K562 (cell line): ENCODE measurements at regions not wholly inside any gene's neighbourhood (a gene's known extent, or its start where the extent isn't known, plus 50 kb on each side); places are given as distances from the start of the nearest gene placed in this dataset.

Source experiments
- ATAC-seq: fragments of 200-7000 bp; cut with Tn5 transposase; 3 replicates; pipeline ENCODE4 v1.9.1; 2020; ENCODE audit warnings: moderate library complexity
- BruUV-seq: library from RNA; stranded (reverse); fragments of 400-500 nt; replicated peaks from 2 replicates; lab custom pipeline; 2021; lab: Mats Ljungman, UMichigan
- CTCF ChIA-PET: fragments of 300-600 bp; formaldehyde crosslinking; extraction: SDS; loops from one replicate; lab custom pipeline; 2021; ENCODE audit warnings: low intra/inter-chr PET ratio; lab: Yijun Ruan, JAX
- POLR2A ChIA-PET: fragments of 300-600, 350-650 bp; sonication (Branson Sonifier 250); formaldehyde crosslinking; extraction: SDS; loops from one replicate; lab custom pipeline; 2021; ENCODE audit warnings: antibody characterized with exemption, inconsistent platforms; lab: Yijun Ruan, JAX
- DNase-seq, 4 experiments: peaks; one replicate each; pipeline versions ENCODE4 v3.0.0 to v3.0.0-alpha.2; 2011 to 2018; ENCODE audit warnings: low spot score in 3 of 4, mixed read lengths in 3 of 4; ENCODE audit errors: extremely low read depth in 1 of 4
- FAIRE-seq: peaks from 2 replicates; lab custom pipeline; 2011; peaks lifted over from hg19 to GRCh38; lab: Jason Lieb, UNC
- H2AFZ ChIP-seq: 2 replicates; pipeline ENCODE4 v1.6.0; 2011; ENCODE audit warnings: low read depth, low read length, control low read depth, inconsistent platforms
- H3K27ac ChIP-seq: fragments of 200-600 bp; 3 replicates; pipeline ENCODE4 v1.8.0; 2011; ENCODE audit warnings: low read depth, mild to moderate bottlenecking, control low read depth, inconsistent platforms, low read length, moderate library complexity, mixed read lengths; ENCODE audit errors: extremely low read depth
- H3K27me3 ChIP-seq, 2 experiments: fragments of 300-600 bp in 1 of 2; 2 replicates in 1 of 2; 3 replicates in 1 of 2; pipeline versions ENCODE4 v1.6.0 to v1.8.0; 2011; ENCODE audit warnings: inconsistent platforms in 2 of 2, low read length in 2 of 2, mild to moderate bottlenecking in 1 of 2, mixed read lengths in 1 of 2, moderate library complexity in 1 of 2; ENCODE audit not compliant: control insufficient read depth in 2 of 2, insufficient read depth in 2 of 2
- H3K36me3 ChIP-seq: fragments of 300-600 bp; 3 replicates; pipeline ENCODE4 v1.8.0; 2011; ENCODE audit warnings: mild to moderate bottlenecking, low read length, inconsistent platforms; ENCODE audit not compliant: control insufficient read depth, insufficient read depth
- H3K4me1 ChIP-seq, 2 experiments: fragments of 200-600 bp in 1 of 2; replicated peaks in 1 of 2; 2 replicates in 1 of 2; 3 replicates in 1 of 2; pipeline versions ENCODE4 v1.5.1 to v1.8.0; 2011; ENCODE audit warnings: inconsistent platforms in 2 of 2, low read length in 2 of 2, mild to moderate bottlenecking in 1 of 2, mixed read lengths in 1 of 2, moderate library complexity in 1 of 2; ENCODE audit not compliant: control insufficient read depth in 2 of 2, insufficient read depth in 2 of 2
- H3K4me2 ChIP-seq: 2 replicates; pipeline ENCODE4 v1.6.1; 2011; ENCODE audit warnings: low read length, control low read depth, inconsistent platforms, mixed read lengths; ENCODE audit not compliant: insufficient read depth
- H3K4me3 ChIP-seq: fragments of 200-600 bp; sonication (generic), shearing (Covaris generic); 2 replicates; pipeline ENCODE4 v1.5.1; 2016; ENCODE audit warnings: control low read depth, inconsistent platforms
- H3K79me2 ChIP-seq: fragments of 200-600 bp; 3 replicates; pipeline ENCODE4 v1.8.0; 2011; ENCODE audit warnings: low read length, inconsistent platforms; ENCODE audit not compliant: control insufficient read depth, insufficient read depth
- H3K9ac ChIP-seq, 2 experiments: 2 replicates each; pipeline versions ENCODE4 v1.6.0 to v1.6.1; 2011; ENCODE audit warnings: low read depth in 2 of 2, low read length in 2 of 2, control low read depth in 1 of 2, inconsistent platforms in 1 of 2, mild to moderate bottlenecking in 1 of 2, mixed read lengths in 1 of 2; ENCODE audit not compliant: insufficient read depth in 1 of 2
- H3K9me1 ChIP-seq: one replicate; pipeline ENCODE4 v1.6.0; 2011; ENCODE audit warnings: inconsistent platforms, mild to moderate bottlenecking, low read length, moderate library complexity; ENCODE audit not compliant: control insufficient read depth, insufficient read depth
- H3K9me3 ChIP-seq: replicated peaks from 2 replicates; pipeline ENCODE4 v1.5.1; 2011; ENCODE audit warnings: low read depth, low read length, inconsistent platforms; ENCODE audit not compliant: control insufficient read depth, insufficient read depth
- H4K20me1 ChIP-seq: replicated peaks from 2 replicates; pipeline ENCODE4 v1.6.1; 2011; ENCODE audit warnings: low read length, inconsistent platforms, mixed read lengths; ENCODE audit not compliant: control insufficient read depth, insufficient read depth
- EP300 ChIP-seq: IDR thresholded peaks from 2 replicates; pipeline ENCODE4 v1.6.1; 2012; ENCODE audit warnings: low read length, improper control_type of control experiment
- KAT8 ChIP-seq: fragments of 450-650 bp; IDR thresholded peaks from 2 replicates; pipeline ENCODE4 v1.6.1; 2016; ENCODE audit warnings: low read depth, mild to moderate bottlenecking
- MTA1 ChIP-seq: fragments of 450-650 bp; IDR thresholded peaks from 2 replicates; pipeline ENCODE4 v1.6.1; 2017; ENCODE audit warnings: borderline replicate concordance
- POLR2AphosphoS2 ChIP-seq: IDR thresholded peaks from 2 replicates; pipeline ENCODE4 v1.6.1; 2012; ENCODE audit warnings: low read length, improper control_type of control experiment
- SIN3A ChIP-seq, 2 experiments: fragments of 150-350 bp in 1 of 2; IDR thresholded peaks; 2 replicates each; pipeline ENCODE4 v1.6.1; 2011 to 2016; ENCODE audit warnings: borderline replicate concordance in 2 of 2, low read depth in 2 of 2, low read length in 2 of 2, mild to moderate bottlenecking in 2 of 2, moderate library complexity in 2 of 2; ENCODE audit not compliant: control insufficient read depth in 1 of 2
- TAF9B ChIP-seq: fragments of 450-650 bp; IDR thresholded peaks from 2 replicates; pipeline ENCODE4 v1.6.1; 2018; ENCODE audit warnings: mild to moderate bottlenecking; ENCODE audit not compliant: partially characterized antibody
- in situ Hi-C: fragments of 300-500 bp; cut with MboI; formaldehyde crosslinking; loops from 4 replicates; pipeline ENCODE4 v1.15.0; 2018; ENCODE audit warnings: inconsistent platforms, mixed read lengths
- intact Hi-C: fragments of 100-400 bp; cut with micrococcal nuclease; formaldehyde crosslinking; loops from 2 replicates; pipeline ENCODE4 v1.14.2; 2022
- TF ChIP-seq, protein P1 (sequence below), 2 experiments: IDR thresholded peaks in 1 of 2; conservative IDR thresholded peaks in 1 of 2; 2 replicates each; pipeline ENCODE4 v1.6.1; 2016; ENCODE audit warnings: low read depth in 2 of 2, mild to moderate bottlenecking in 1 of 2, missing compliant biosample characterization in 1 of 2, missing genetic modification characterization in 1 of 2, moderate library complexity in 1 of 2

DNA sequence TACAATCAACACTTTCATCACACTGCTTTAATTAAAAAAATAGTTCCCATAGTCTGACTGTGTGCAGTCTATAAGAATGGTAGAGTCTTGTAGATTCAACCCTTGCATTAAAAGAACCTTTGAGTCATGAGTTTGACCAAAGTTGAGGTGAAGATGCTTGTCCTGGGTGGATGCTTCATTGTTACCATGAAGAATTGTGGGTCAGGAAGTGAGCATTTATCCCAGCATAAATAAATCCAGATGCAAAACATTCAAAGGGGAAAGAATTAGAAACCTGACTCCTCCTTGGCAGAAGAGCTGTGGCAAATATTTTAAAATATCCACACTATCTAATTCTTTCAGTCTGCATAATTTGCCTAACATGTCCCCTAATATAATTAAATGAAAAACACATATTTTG lies 72.9 kb upstream of the SPAG17 start:
- Histone ChIP-seq H3K4me2 (no peak overlapping the region), H3K4me1 (no peaks in the 10 kb centered on the region), H3K4me3 (no peak overlapping the region), H3K9me1 (no peaks in the 10 kb centered on the region), H3K36me3 (no peaks in the 10 kb centered on the region), H3K27ac (no peak overlapping the region), H3K9ac (no peak overlapping the region), H3K27me3 (no peaks in the 10 kb centered on the region), H2AFZ (no peak overlapping the region), H3K79me2 (no peaks in the 10 kb centered on the region)
- DNase-seq = no peak
- intact Hi-C loops = no loop called here
- ChIA-PET POLR2A (no interaction called here), CTCF (no interaction called here)
- no peak for FAIRE-seq
- ATAC-seq = no peak
- TF ChIP-seq POLR2AphosphoS2 (no peak), EP300 (no peak), SIN3A (IDR thresholded peaks at IDR 0.05; ENCODE audit: borderline replicate concordance in 2 of 2, control insufficient read depth in 1 of 2, low read depth in 2 of 2, low read length in 2 of 2) (no peak), TAF9B (no peak), MTA1 (no peak), KAT8 (no peak)
- TF ChIP-seq, protein P1, sequence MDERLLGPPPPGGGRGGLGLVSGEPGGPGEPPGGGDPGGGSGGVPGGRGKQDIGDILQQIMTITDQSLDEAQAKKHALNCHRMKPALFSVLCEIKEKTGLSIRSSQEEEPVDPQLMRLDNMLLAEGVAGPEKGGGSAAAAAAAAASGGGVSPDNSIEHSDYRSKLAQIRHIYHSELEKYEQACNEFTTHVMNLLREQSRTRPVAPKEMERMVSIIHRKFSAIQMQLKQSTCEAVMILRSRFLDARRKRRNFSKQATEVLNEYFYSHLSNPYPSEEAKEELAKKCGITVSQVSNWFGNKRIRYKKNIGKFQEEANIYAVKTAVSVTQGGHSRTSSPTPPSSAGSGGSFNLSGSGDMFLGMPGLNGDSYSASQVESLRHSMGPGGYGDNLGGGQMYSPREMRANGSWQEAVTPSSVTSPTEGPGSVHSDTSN (CRISPR knock-in tag; IDR thresholded peaks at IDR 0.05; ENCODE audit: low read depth) = no peak
- TF ChIP-seq, protein P1 (tag; conservative IDR thresholded peaks at IDR 0.05; ENCODE audit: low read depth) = no peak
- TF ChIP-seq, all 486 proteins: peak for 0
- BruUV-seq = no TSS peak
- in situ Hi-C loops = no loop called here
- Histone ChIP-seq H3K9me3 (no peaks in the 10 kb centered on the region), H4K20me1 (no peaks in the 10 kb centered on the region)
